Myocyte (in vitro differentiated cells): ENCODE measurements at regions not wholly inside any gene's neighbourhood (a gene's known extent, or its start where the extent isn't known, plus 50 kb on each side); places are given as distances from the start of the nearest gene placed in this dataset.
A peak's percentile ranks its signal among the peaks of the same experiment; 100 is the strongest.

ENCODE experiments used
- DNase-seq: peaks from one replicate; pipeline ENCODE4 v3.0.0-alpha.2; 2012; ENCODE audit warnings: low read depth

GRCh38 chr13:94968757-94969086 is 256.4 kb upstream of the SOX21 start:
- DNase-seq: no peak

GRCh38 chr13:94968040-94968756 is 255.9 kb upstream of the SOX21 start:
- peak; percentile 6 for DNase-seq

GRCh38 chr13:94967183-94968039 is 255.1 kb upstream of the SOX21 start:
- peak; percentile 9 for DNase-seq

GRCh38 chr13:94966422-94966955 is 254.1 kb upstream of the SOX21 start:
- no peak for DNase-seq

- no peak for DNase-seq
Observed at GRCh38 chr13:94959626-94960025, 247.3 kb upstream of the SOX21 start.

GRCh38 chr13:94956417-94957110 is 244.2 kb upstream of the SOX21 start:
- DNase-seq: no peak

- no peak for DNase-seq
Observed at GRCh38 chr13:94952787-94953186, 240.4 kb upstream of the SOX21 start.

- no peak for DNase-seq
Observed at GRCh38 chr13:94950303-94950702, 238.0 kb upstream of the SOX21 start.

GRCh38 chr13:94947965-94948371 is 235.6 kb upstream of the SOX21 start:
- no peak for DNase-seq

GRCh38 chr13:94947392-94947791 is 235.0 kb upstream of the SOX21 start:
- no peak for DNase-seq

- no peak for DNase-seq
Observed at GRCh38 chr13:94946039-94946438, 233.7 kb upstream of the SOX21 start.

- no peak for DNase-seq
Observed at GRCh38 chr13:94938124-94938523, 225.8 kb upstream of the SOX21 start.

GRCh38 chr13:94936633-94937032 is 224.3 kb upstream of the SOX21 start:
- DNase-seq: no peak

GRCh38 chr13:94933936-94934335 is 221.6 kb upstream of the SOX21 start:
- no peak for DNase-seq

GRCh38 chr13:94933230-94933751 is 220.9 kb upstream of the SOX21 start:
- DNase-seq: no peak

GRCh38 chr13:94928127-94928775 is 215.9 kb upstream of the SOX21 start:
- DNase-seq: no peak

GRCh38 chr13:94925263-94925662 is 212.9 kb upstream of the SOX21 start:
- no peak for DNase-seq

GRCh38 chr13:94921181-94921580 is 208.8 kb upstream of the SOX21 start:
- no peak for DNase-seq

GRCh38 chr13:94920578-94920977 is 208.2 kb upstream of the SOX21 start:
- DNase-seq: no peak

- peak; percentile 24 for DNase-seq
Observed at GRCh38 chr13:94917824-94918223, 205.5 kb upstream of the SOX21 start.

- no peak for DNase-seq
Observed at GRCh38 chr13:94914895-94915294, 202.6 kb upstream of the SOX21 start.
